IMR-90 (cell line): ENCODE measurements at regions not wholly inside any gene's neighbourhood (a gene's known extent, or its start where the extent isn't known, plus 50 kb on each side); places are given as distances from the start of the nearest gene placed in this dataset.
A peak's percentile ranks its signal among the peaks of the same experiment; 100 is the strongest.

ENCODE experiments used
- ATAC-seq: fragments of 200-7000 bp; cut with Tn5 transposase; 2 replicates; pipeline ENCODE4 v1.9.1; 2020; ENCODE audit warnings: low read depth, mild to moderate bottlenecking, moderate library complexity
- BruUV-seq: library from RNA; stranded (reverse); fragments of 400-500 nt; replicated peaks from 2 replicates; lab custom pipeline; 2021; lab: Mats Ljungman, UMichigan
- CTCF ChIA-PET: fragments of 300-600 bp; formaldehyde crosslinking; extraction: SDS; loops from one replicate; lab custom pipeline; 2021; ENCODE audit warnings: antibody characterized with exemption; lab: Yijun Ruan, JAX
- POLR2A ChIA-PET: fragments of 300-600 bp; sonication (Branson Sonifier 250); formaldehyde crosslinking; loops from one replicate; lab custom pipeline; 2022; ENCODE audit warnings: antibody characterized with exemption; ENCODE audit not compliant: unreplicated experiment; lab: Charles Lee
- DNase-seq: peaks from one replicate; pipeline ENCODE4 v3.0.0; 2013
- H2AFZ ChIP-seq: replicated peaks from 2 replicates; pipeline ENCODE3; 2013; ENCODE audit warnings: low read length, mild to moderate bottlenecking; ENCODE audit not compliant: poor library complexity
- H2AK5ac ChIP-seq: 2 replicates; pipeline ENCODE4 v1.6.1; 2013; ENCODE audit warnings: low read depth, low read length, inconsistent platforms
- H2AK9ac ChIP-seq: replicated peaks from 2 replicates; pipeline ENCODE3; 2013; ENCODE audit warnings: mild to moderate bottlenecking, low read depth, low read length, moderate library complexity; ENCODE audit not compliant: poor library complexity
- H2BK120ac ChIP-seq: 2 replicates; pipeline ENCODE4 v1.6.1; 2013; ENCODE audit warnings: low read depth, low read length, inconsistent platforms
- H2BK15ac ChIP-seq: 3 replicates; pipeline ENCODE4 v1.6.1; 2013; ENCODE audit warnings: low read depth, low read length, inconsistent platforms
- H2BK20ac ChIP-seq: 2 replicates; pipeline ENCODE4 v1.6.1; 2013; ENCODE audit warnings: low read depth, mild to moderate bottlenecking, inconsistent platforms, low read length, moderate library complexity
- H2BK5ac ChIP-seq: 2 replicates; pipeline ENCODE4 v1.6.1; 2013; ENCODE audit warnings: mild to moderate bottlenecking, low read depth, low read length, inconsistent platforms; ENCODE audit not compliant: poor library complexity, severe bottlenecking
- H3K14ac ChIP-seq: replicated peaks from 2 replicates; pipeline ENCODE4 v1.6.1; 2013; ENCODE audit warnings: low read depth, low read length, inconsistent platforms
- H3K18ac ChIP-seq: 2 replicates; pipeline ENCODE4 v1.6.1; 2013; ENCODE audit warnings: low read depth, low read length, control low read depth
- H3K23ac ChIP-seq: 2 replicates; pipeline ENCODE4 v1.6.1; 2013; ENCODE audit warnings: low read depth, low read length, inconsistent platforms
- H3K27ac ChIP-seq: 2 replicates; pipeline ENCODE4 v1.5.1; 2013; ENCODE audit warnings: mild to moderate bottlenecking, control low read depth, low read length; ENCODE audit not compliant: insufficient read depth
- H3K27me3 ChIP-seq: 2 replicates; pipeline ENCODE4 v1.6.1; 2013; ENCODE audit warnings: low read length; ENCODE audit not compliant: control insufficient read depth, insufficient read depth
- H3K36me3 ChIP-seq: 2 replicates; pipeline ENCODE4 v1.6.1; 2013; ENCODE audit warnings: low read length, mixed read lengths; ENCODE audit not compliant: control insufficient read depth, insufficient read depth
- H3K4ac ChIP-seq: 2 replicates; pipeline ENCODE4 v1.6.1; 2013; ENCODE audit warnings: low read depth, low read length, inconsistent platforms
- H3K4me1 ChIP-seq: 2 replicates; pipeline ENCODE4 v1.6.1; 2013; ENCODE audit warnings: low read length, mixed read lengths; ENCODE audit not compliant: control insufficient read depth, insufficient read depth
- H3K4me2 ChIP-seq: 2 replicates; pipeline ENCODE4 v1.6.1; 2013; ENCODE audit warnings: low read depth, mild to moderate bottlenecking, control low read depth, low read length, moderate library complexity
- H3K4me3 ChIP-seq: 2 replicates; pipeline ENCODE4 v1.5.1; 2013; ENCODE audit warnings: low read depth, mild to moderate bottlenecking, control low read depth, low read length, moderate library complexity; ENCODE audit not compliant: insufficient read depth
- H3K56ac ChIP-seq: 2 replicates; pipeline ENCODE4 v1.6.1; 2013; ENCODE audit warnings: low read length, inconsistent platforms; ENCODE audit not compliant: insufficient read depth; ENCODE audit errors: extremely low read depth
- H3K79me1 ChIP-seq, 2 experiments: 2 replicates each; pipeline ENCODE4 v1.6.1; 2013; ENCODE audit warnings: low read length in 2 of 2, inconsistent platforms in 1 of 2, low read depth in 1 of 2
- H3K9ac ChIP-seq: 2 replicates; pipeline ENCODE4 v1.6.1; 2013; ENCODE audit warnings: low read depth, low read length, control low read depth
- H3K9me1 ChIP-seq: 2 replicates; pipeline ENCODE4 v1.6.1; 2013; ENCODE audit warnings: low read length, inconsistent platforms; ENCODE audit not compliant: insufficient read depth
- H3K9me3 ChIP-seq: 2 replicates; pipeline ENCODE4 v1.6.1; 2013; ENCODE audit warnings: low read length; ENCODE audit not compliant: control insufficient read depth, insufficient read depth
- H4K20me1 ChIP-seq: 2 replicates; pipeline ENCODE4 v1.6.1; 2013; ENCODE audit warnings: low read length, inconsistent platforms; ENCODE audit not compliant: insufficient read depth
- H4K5ac ChIP-seq: 2 replicates; pipeline ENCODE4 v1.6.1; 2013; ENCODE audit warnings: mild to moderate bottlenecking, low read depth, low read length, control low read depth
- H4K8ac ChIP-seq, 2 experiments: 2 replicates each; pipeline ENCODE4 v1.6.1; 2013; ENCODE audit warnings: low read depth in 2 of 2, low read length in 2 of 2, control low read depth in 1 of 2, inconsistent platforms in 1 of 2
- H4K91ac ChIP-seq: 2 replicates; pipeline ENCODE4 v1.6.1; 2013; ENCODE audit warnings: low read depth, low read length, inconsistent platforms; ENCODE audit not compliant: insufficient read depth
- BHLHE40 ChIP-seq: fragments of 150-350 bp; IDR thresholded peaks from 2 replicates; pipeline ENCODE4 v1.6.1; 2016; ENCODE audit warnings: mild to moderate bottlenecking, low read depth, low read length
- FOS ChIP-seq: fragments of 150-350 bp; IDR thresholded peaks from 2 replicates; pipeline ENCODE4 v1.6.1; 2016; ENCODE audit warnings: low read depth, low read length
- MXI1 ChIP-seq: IDR thresholded peaks from 2 replicates; pipeline ENCODE4 v1.6.1; 2012; ENCODE audit warnings: low read depth, mild to moderate bottlenecking, low read length, moderate library complexity, borderline replicate concordance
- POLR2A ChIP-seq: IDR thresholded peaks from 2 replicates; pipeline ENCODE4 v1.6.1; 2012; ENCODE audit warnings: mild to moderate bottlenecking, low read depth, low read length
- RAD21 ChIP-seq: IDR thresholded peaks from 2 replicates; pipeline ENCODE4 v1.6.1; 2012; ENCODE audit warnings: low read length, improper control_type of control experiment
- RCOR1 ChIP-seq: IDR thresholded peaks from 2 replicates; pipeline ENCODE4 v1.6.1; 2012; ENCODE audit warnings: mild to moderate bottlenecking, low read length, improper control_type of control experiment; ENCODE audit not compliant: insufficient replicate concordance
- SMC3 ChIP-seq: fragments of 150-350 bp; IDR thresholded peaks from 2 replicates; pipeline ENCODE4 v1.6.1; 2016; ENCODE audit warnings: low read depth, mild to moderate bottlenecking, antibody characterized with exemption, low read length, moderate library complexity
- WGBS, 2 experiments: methylation state at CpG; one replicate each; pipeline versions ENCODE4 v1.1.5 to v1.1.7; 2013; ENCODE audit warnings: missing lambda C conversion rate in 2 of 2; ENCODE audit not compliant: insufficient read length in 1 of 2; ENCODE audit errors: extremely low coverage in 2 of 2; 5-methylcytosine and 5-hydroxymethylcytosine counted together
- dilution Hi-C: fragments of 300-500 bp; cut with HindIII; formaldehyde crosslinking; loops from one replicate; pipeline ENCODE4 v1.14.3; 2018; ENCODE audit warnings: low sequenced_read_pairs; ENCODE audit not compliant: unreplicated experiment
- in situ Hi-C: fragments of 300-500 bp; cut with MboI; formaldehyde crosslinking; loops from 3 replicates; pipeline ENCODE4 v1.14.3; 2019; ENCODE audit warnings: low sequenced_read_pairs, inconsistent platforms, mixed read lengths
- intact Hi-C: fragments of 100-400 bp; cut with micrococcal nuclease; formaldehyde crosslinking; loops from 2 replicates; pipeline ENCODE4 v1.10.0; 2022
- TF ChIP-seq, protein P1 (sequence below): conservative IDR thresholded peaks from 2 replicates; pipeline ENCODE4 v1.5.1; 2012; ENCODE audit warnings: mild to moderate bottlenecking, low read depth, low read length, improper control_type of control experiment
- TF ChIP-seq, protein P2 (sequence below): fragments of 150-350 bp; IDR thresholded peaks from 2 replicates; pipeline ENCODE4 v1.6.1; 2017; ENCODE audit warnings: mild to moderate bottlenecking, antibody characterized with exemption, low read length, low read depth

- peaks cover 17% of the 10 kb centered on the region for H3K4me1 ChIP-seq
- H2BK20ac ChIP-seq = no peak overlapping the region
- H4K8ac ChIP-seq = peak overlapping the region in 1 of 2 experiments; percentile 18; a peak in 1 of 4 replicates
- 0 out of 2 replicates have a peak, but pooled peaks cover 3% of the 10 kb centered on the region for H3K9me1 ChIP-seq
- no TSS peak for BruUV-seq
- no peak overlapping the region for H4K91ac ChIP-seq
- no peak overlapping the region for H3K4ac ChIP-seq
- intact Hi-C loops = loop anchor here (5.0 to 10.0 kb wide), 2 partner anchors 90 to 728 kb away; no protein-coding TSS in a partner anchor
- H4K5ac ChIP-seq = peak overlapping the region; percentile 46; the same call in 1 of the 2 replicates
- peaks cover 0 to 4% of the 10 kb centered on the region in 2 experiments; a peak in 2 of 4 replicates for H3K79me1 ChIP-seq
- H3K9me3 ChIP-seq = no peaks in the 10 kb centered on the region
- H3K14ac ChIP-seq = no peak overlapping the region
- dilution Hi-C loops = no loop called here
- no peak overlapping the region for H3K9ac ChIP-seq
- H2AK5ac ChIP-seq = no peak overlapping the region
- H4K20me1 ChIP-seq = no peaks in the 10 kb centered on the region
- peak overlapping the region; percentile 15 for H2BK5ac ChIP-seq
- no peak overlapping the region for H2AK9ac ChIP-seq
- H3K27me3 ChIP-seq = no peaks in the 10 kb centered on the region
- in situ Hi-C loops = loop anchor here (25.0 kb wide), 1 partner anchor 620 kb away; no protein-coding TSS in a partner anchor
- H2AFZ ChIP-seq = no peak overlapping the region
- no peak for TF ChIP-seq POLR2A
- TF ChIP-seq, protein P1, sequence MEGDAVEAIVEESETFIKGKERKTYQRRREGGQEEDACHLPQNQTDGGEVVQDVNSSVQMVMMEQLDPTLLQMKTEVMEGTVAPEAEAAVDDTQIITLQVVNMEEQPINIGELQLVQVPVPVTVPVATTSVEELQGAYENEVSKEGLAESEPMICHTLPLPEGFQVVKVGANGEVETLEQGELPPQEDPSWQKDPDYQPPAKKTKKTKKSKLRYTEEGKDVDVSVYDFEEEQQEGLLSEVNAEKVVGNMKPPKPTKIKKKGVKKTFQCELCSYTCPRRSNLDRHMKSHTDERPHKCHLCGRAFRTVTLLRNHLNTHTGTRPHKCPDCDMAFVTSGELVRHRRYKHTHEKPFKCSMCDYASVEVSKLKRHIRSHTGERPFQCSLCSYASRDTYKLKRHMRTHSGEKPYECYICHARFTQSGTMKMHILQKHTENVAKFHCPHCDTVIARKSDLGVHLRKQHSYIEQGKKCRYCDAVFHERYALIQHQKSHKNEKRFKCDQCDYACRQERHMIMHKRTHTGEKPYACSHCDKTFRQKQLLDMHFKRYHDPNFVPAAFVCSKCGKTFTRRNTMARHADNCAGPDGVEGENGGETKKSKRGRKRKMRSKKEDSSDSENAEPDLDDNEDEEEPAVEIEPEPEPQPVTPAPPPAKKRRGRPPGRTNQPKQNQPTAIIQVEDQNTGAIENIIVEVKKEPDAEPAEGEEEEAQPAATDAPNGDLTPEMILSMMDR = no peak
- TF ChIP-seq MXI1 = no peak
- no peak for TF ChIP-seq BHLHE40
- TF ChIP-seq RCOR1 = no peak
- TF ChIP-seq FOS = no peak
- TF ChIP-seq, protein P2, sequence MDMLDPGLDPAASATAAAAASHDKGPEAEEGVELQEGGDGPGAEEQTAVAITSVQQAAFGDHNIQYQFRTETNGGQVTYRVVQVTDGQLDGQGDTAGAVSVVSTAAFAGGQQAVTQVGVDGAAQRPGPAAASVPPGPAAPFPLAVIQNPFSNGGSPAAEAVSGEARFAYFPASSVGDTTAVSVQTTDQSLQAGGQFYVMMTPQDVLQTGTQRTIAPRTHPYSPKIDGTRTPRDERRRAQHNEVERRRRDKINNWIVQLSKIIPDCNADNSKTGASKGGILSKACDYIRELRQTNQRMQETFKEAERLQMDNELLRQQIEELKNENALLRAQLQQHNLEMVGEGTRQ = no peak
- no peak for TF ChIP-seq SMC3
- no peak for TF ChIP-seq RAD21
- no peak overlapping the region for H3K4me3 ChIP-seq
- H3K18ac ChIP-seq = peak overlapping the region; percentile 54; the same call in 1 of the 2 replicates
- no peak for DNase-seq
- H3K36me3 ChIP-seq = no peaks in the 10 kb centered on the region
- no peak overlapping the region for H3K4me2 ChIP-seq
- ATAC-seq = no peak
- no peak overlapping the region for H3K27ac ChIP-seq
- ChIA-PET CTCF (interaction anchor here (0.5 to 0.6 kb wide), 2 partner anchors 9 to 190 kb away, joined by 4 to 6 read pairs; no protein-coding TSS in a partner anchor), POLR2A (no interaction called here)
- 0 out of 3 replicates have a peak overlapping the region, but pooled peaks have one; percentile 26 for H2BK15ac ChIP-seq
- 100% methylated on average over 2 of the region's 3 CpGs; no CpG with 5 or more reads in 1 of the 2 experiments for WGBS, 2 experiments
- H3K23ac ChIP-seq = 0 out of 2 replicates have a peak overlapping the region, but pooled peaks have one; percentile 57
- no peak overlapping the region for H2BK120ac ChIP-seq
- H3K56ac ChIP-seq = no peak overlapping the region
Measured at GRCh38 chr21:14866859-14867765, 197.7 kb downstream of the NRIP1 start.
